CD4-positive, alpha-beta T cell treated with Interleukin-17A for 1 hour (primary cell): ENCODE measurements at regions not wholly inside any gene's neighbourhood (a gene's known extent, or its start where the extent isn't known, plus 50 kb on each side); places are given as distances from the start of the nearest gene placed in this dataset.

Experiments used
- DNase-seq: peaks from one replicate; pipeline ENCODE4 v3.0.0-alpha.2; 2020

DNA sequence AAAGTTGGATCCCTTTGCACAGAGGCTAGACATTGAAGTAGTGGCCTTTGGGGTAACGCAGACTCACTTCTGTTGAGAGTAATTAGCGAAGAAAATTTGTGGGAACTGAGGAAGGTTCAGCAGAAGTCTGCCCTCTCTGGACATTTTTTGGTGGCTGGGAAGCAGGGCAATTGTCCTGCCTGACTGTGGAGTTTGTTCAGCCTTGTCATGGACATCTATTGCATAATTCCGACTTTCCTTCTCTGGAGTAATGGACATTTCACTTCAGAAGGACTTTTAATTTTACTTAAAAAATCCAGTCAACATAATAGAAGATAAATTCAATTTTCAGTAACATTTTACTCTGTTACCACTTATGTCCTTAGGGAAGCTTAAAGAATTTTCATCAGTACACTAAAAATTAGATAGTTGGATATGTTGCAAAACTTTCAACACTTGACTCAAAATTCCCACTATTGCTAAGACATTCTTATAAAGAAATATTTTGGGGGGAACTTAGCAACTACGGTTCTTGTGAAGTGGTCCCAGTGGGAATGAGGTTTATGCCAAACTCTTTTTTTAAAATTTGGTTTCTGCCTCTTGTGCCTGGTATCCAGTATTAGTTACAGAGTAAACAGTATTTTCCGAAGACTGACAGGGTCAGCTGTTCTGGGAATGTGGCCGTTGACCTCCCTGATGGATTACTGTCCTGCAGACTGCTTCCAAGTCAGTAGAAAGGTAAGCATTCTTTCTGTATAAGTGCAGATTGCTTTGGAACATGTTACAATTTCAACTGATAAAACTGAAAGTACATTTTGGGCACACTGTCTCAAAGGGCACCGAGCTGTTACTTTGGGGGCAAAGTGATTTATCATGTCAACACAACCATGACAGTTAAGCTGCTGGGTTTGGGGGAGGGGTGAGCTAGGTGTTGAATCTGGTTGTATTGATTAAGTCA is 100.6 kb upstream of the MLIP start:
- no peak for DNase-seq

DNA sequence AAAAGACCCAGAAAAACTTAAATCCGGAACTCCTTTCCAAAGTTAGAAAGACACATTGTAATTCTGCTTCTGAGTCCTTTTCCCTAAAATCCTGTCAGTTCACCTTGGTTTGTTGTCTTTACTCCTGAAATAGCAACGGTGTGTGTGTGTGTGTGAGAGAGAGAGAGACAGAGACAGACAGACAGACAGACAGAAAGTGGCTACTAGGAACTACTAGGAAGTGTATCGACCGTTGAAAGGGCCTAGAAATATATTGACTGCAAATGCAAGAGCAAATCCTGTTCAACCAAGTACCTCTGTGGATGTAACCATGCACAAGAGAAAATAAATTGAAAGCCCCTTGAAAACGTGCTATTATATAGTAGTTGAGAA is 100.0 kb upstream of the MLIP start:
- no peak for DNase-seq

DNA sequence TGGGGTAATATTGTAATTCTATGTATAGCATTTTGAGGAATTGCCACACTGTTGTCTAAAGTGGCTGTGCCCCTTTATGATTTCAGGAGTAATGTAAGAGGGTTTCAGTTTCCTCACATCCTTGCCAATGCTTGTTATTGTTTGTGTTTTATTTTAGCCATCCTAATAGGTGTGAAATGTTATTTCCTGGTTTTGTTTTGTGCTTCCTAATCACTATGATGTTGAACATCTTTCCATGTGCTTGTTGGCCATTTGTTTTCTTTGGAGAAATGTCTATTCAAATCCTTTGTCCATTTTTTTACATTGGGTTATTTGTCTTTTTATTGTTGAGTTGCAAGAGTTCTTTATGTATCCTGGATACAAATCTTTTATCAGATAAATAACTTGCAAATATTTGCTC is 97.3 kb upstream of the MLIP start:
- DNase-seq: no peak

DNA sequence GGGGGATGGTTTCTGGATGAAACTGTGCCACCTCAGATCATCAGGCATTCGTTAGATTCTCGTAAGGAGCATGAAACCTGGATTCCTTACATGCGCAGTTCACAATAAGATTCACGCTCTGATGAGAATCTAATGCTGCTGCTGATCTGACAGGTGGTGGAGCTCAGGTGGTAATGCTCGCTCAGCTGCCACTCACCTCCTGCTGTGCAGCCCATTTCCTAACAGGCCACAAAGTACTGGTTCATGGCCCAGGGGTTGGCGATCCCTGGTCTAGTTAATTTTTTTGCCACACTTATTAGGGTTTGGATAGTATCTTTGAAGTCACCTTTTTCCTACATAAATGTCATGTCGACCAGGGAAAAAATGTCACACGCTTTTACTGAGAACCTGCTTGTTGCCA is 96.8 kb upstream of the MLIP start:
- DNase-seq: no peak

DNA sequence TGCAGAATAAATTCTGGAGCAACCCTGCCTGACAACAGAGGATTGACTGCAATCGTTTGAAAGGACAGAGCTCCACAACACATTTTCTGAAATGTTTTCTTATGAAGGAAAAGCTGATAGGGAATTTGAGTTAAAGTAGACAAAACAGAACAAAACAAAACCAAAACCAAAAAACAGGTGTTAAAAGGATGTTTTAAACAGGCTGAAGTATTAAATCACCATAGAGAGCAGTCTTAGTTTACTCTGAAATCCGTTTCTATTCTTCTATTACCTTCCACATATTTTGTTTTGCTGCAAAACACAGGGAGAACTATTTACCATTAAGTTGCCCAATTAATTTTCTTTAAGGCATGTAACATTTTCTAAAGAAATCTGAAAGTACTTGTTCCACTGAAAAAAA is 93.4 kb upstream of the MLIP start:
- no peak for DNase-seq

DNA sequence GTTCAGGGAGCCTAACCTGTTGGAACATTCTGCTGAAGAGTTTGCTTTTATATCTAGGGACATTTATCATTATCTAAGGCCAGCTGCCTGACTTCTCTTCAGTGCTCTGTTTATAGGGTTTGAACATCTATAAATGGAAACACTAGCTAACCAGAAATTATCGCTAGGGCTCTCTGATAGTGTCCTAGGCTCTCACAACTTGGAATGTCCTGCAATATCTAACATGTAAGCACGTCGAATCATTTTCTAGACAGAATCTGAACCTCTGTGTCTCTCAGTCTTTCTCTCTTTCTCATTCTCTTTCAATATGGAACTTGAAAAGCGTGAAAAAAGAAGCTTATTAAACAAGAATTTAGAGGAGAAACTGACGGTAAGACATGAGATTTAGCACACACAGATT is 92.5 kb upstream of the MLIP start:
- DNase-seq: no peak

DNA sequence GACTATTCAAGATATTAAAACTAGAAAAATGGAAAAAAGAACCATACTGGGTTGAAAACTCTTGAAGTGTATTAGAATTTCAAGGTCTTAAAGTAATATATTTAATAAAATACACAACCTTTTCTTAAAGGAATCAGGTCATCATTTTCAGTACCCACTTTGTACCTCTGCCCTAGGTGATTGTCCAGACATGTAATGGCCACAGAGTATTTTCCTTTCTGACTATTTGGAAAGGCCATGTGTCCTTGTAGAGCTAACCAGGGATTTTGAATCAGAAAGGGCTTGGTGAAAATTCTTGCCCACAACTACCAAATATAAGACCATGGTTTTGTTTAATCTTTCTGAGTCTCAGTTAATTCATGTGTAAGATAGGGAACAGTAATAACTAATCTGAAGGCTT is 91.4 kb upstream of the MLIP start:
- no peak for DNase-seq

DNA sequence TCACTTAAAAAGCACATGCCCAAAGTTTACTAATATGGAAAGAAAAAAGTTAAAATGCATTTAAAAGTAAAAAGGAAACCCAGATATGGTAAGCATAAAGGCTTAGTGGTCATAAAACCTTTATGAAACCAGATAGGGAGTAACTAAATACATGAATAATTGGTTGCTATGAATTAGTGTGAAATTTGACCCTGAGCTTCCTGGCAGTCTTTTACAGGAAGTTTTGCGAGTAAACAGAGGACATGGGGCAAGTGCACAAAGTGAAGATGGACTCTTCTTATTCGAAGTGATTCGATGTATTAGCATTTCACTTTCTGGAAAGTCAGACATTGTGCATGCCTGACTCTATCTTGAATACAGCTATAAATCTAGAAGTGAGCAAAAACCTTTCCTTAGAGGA is 90.9 kb upstream of the MLIP start:
- DNase-seq: no peak

DNA sequence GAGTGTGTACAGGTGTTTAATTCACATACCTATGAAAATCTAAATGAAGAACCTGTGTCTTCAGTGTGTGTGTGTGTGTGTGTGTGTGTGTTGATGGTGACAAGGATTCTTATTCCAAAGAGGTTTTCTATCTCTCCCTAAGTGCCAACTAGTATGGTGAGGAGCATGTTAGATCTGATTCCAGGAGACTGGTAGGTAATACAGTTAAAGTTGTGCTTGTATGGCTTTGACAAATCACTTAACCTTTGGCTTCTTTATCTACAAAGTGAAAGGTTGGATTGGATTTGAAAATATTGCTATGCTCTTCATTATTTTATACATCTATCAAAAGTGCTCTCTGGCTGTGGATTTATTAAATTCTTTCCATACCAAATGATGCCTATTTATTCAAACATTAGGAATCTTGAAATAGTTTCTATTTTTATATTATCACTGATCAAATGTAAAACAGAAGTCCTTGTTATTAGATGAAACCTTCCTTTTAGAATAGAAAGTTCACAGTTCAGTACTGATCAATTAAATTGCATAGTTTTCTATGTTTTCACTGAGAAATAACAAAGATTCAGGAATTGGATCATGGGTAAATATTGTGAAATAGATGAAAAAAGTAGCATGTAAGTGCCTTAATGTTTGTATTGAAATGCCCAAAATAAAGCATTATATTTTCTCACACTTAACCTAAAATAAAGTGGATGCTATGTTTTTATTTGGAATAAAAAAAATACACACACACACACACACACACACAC is 84.4 kb upstream of the MLIP start:
- DNase-seq: no peak

DNA sequence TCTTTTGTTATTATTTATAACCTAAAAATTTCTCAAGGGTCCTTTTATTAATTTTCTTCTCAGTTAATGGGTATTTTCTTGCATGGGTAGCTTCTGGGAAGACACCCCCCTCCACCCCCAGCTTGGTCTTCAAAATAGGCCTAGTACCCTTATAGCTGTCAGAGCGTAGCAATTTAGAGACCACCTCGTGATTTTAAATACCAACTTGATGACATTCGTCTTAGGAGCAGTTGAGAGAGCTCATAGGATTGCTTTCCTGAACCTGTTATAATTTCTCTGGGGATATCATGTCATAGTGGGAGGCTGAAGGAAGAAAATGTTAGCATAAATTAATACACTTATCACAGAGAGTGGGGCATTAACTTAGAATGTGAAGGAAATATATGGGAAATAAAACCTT is 83.1 kb upstream of the MLIP start:
- no peak for DNase-seq

DNA sequence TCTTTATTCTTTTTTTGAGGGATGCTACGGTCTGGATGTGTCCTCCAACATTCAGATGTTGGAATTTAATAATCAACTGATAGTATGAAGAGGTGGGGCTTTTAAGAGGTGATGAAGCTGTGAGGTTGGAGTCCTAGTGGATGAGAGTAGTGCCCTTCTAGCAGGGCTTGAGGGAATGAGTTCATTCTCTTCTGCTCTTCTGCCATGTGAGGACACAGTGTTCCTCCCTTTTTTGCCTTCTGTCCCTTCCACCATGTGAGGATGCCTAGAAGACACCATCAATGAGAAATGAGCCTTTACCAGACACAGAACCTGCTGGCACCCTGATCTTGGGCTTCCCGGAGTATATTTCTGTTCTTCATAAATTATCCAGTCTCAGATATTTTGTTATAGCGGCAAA is 82.1 kb upstream of the MLIP start:
- DNase-seq: no peak

DNA sequence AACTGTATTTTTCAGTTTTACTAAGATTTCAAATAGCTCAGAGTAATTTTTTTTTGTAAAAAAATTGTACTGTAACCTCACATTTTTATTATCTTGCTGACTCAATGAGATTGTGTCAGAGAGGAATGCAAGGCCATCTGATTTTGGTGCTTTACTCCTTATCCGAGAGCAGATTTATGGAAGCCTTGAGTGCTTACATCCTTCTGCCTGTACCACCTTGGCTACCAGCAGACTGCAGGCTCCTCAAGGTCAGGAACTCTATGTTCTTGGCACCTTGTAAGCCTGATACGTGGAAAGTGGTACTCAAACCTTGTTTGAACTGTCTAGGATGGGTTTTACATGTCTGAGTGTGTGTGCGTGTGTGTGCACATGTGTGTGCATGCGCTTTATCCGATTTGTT is 80.1 kb upstream of the MLIP start:
- no peak for DNase-seq

DNA sequence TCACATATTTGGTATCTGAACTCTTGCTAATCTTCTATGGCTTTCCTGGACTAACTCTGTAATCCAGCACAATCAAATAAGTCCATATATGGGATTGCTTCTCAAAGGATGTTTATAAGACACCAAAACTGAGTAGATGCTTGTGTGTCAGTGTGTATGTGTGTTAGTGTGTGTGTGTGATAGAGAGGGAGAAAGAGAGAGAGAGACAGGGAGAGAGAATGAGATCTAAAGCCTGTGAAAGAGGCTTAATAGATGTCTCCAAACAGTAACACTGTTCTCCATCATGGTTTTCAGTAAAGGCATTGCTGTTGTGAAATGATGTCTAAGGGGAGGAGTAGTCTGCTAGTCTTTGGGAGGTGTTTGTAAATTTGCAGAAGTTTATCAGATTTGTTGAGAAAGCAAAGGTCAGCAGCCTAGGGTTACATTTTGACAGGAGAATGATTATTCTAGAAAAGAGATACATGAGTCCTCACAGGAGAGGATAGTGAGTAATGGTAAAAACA is 73.9 kb upstream of the MLIP start:
- no peak for DNase-seq

DNA sequence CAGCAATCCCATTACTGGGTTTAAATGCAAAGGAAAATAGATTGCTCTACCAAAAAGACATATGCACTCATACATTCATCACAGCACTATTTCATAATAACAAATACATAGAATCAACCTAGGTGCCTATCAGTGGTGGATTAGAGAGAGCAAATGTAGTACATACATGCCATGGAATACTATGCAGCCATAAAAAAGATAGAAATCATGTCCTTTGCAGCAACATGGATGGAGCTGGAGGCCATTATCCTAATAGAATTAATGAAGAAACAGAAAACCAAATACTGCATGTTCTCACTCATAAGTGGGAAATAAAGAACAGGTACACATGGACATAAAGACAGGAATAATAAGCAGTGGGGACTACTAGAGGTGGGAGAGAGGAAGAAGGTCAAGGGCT is 70.7 kb upstream of the MLIP start:
- no peak for DNase-seq

DNA sequence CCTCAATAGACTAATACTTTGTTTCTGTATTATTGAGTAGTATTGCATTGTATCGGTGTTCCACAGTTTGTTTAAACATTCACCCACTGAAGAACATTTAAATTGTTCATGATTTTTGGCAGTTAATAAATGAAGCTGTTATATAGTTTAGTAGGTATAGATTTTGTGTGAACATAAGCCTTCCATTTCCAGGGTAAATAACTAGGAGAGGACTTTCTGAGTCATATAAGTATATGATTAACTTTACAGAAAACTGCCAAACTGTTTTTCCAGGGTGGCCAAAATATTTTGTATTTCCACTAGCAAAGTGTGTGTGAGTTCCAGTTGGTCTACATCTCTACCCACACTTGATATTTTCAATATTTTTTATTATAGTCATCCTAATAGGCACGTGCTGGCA is 70.0 kb upstream of the MLIP start:
- no peak for DNase-seq

DNA sequence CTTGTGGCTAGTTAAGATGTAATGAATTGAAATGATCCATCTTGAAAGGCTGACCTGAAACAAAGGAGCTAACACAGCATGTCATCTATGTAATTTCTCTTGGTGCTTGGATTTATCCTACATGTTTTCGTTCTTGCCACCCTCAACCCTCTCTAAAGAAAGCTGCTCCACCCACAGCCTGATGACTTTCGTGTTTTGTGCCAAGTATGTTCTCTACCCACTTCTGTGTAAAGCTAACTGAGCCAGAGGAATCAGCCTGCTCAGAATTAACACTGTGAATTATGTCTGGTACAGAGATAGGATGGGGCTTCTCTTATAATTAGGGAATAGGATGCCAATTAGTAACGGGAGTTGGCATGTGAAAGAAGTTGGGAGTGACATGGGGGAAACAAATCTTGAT is 67.9 kb upstream of the MLIP start:
- no peak for DNase-seq

DNA sequence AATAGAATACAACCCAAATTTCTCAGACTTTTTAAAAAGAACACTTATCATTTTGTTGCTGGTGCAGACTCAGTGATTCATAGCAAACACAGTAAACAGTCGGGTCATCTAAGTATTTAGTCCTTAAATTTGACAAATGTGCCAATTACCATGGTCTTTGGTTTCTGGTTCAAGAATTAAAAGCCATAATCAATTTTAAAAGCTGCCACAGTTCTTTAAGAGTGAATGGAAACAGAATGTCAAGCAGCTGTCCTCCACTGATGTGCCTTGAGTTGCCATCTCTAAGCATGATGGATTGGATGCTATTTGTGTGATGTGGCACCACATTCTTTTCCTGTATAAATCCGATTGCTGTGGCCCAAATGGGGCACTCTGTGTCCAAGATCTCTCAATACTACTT is 67.2 kb upstream of the MLIP start:
- no peak for DNase-seq

DNA sequence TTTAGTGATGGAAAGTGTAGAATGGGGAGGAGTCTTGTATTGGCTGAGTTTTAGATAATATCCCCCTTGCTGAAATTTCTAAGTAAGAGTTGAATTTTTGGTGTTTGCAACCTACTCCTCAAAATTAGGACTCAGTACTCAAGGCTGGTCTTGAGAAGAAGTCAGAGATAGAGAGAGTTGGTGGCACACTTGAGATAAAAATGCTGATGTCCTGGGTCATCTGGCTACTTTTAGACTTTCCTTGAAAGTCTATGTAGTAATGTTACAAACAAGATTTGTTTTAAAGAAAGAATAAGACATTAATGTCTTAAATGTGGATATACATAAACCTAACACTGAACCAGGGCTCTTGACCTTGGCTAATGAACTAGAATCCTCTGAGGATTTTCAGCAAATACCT is 62.5 kb upstream of the MLIP start:
- no peak for DNase-seq

DNA sequence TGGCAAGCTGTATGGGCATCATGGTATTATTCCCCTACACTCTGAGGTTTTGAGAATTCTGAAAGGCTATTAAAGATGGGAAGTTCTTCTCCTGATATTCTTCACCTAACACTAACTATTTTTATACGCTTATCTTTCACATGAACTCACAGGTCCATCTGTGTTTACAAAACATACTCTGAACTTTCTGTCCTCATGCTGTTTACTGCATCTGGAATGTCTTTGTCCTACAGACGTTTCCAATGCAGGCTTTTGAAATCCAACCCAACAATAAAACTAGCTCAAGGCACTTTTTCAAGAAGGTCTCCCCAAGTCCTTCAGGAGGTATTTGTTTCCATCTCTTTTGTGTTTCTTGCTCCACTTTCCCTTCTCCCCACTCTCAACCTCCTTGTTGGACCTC is 60.5 kb upstream of the MLIP start:
- no peak for DNase-seq

DNA sequence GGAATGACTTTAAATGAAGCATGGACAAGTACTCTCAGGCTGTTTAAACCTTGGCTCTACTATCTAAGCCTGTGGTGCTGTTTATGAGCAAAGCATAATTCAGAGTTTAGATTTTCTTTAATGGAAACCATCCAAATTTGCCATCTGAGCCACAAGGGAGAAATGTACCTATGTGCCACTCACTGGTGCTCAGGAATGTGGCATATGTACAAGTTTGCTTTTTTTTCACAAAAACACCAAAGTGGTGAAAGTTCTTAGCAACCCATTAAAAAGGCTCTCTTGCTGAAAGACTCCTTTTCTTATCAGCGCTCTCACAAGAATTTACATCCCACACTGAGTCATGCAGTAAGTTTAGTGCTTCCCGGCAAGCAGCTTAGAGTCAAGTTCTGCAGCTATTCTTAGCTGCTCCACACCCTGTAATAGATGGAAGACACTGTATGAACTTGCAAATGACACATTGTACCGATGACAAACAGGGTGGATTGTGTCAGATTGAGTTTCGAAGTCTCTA is 57.3 kb upstream of the MLIP start:
- no peak for DNase-seq

DNA sequence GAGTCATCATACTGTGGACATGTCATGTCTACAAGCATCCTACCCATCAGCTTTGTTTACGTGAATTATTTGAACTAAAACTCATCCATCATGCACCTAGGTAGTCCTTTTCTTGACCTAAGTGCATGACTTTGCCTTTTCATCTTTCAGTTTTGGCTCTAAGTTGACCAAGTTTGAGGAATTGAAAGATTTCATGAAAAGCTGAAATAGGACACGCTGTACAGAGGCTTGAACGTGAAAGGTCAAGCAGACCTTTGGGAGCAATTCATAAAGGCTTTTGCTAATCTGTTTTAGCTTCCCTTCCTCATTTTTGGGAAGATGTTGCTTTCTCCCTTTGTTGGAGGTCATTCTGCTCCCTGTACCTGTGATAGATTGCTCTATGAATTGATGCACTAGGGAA is 55.1 kb upstream of the MLIP start:
- DNase-seq: no peak

DNA sequence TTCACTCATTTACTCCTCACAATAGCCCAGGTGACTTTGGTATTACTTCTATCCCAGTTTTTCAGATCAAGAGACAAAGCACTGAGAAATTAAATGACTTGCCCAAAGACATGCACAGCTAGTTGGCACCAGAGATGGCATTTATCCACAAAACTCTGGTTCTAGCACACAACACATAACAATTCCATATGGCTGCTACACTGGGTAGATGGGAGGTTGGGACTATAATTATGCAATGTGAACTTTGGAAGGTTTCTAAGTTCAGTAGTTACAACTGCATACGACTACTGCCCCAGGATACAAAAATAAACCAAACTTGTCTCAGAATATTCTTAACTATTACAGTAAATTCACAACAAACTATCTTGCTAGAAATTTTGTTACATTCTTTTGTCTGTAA is 54.2 kb upstream of the MLIP start:
- DNase-seq: no peak

DNA sequence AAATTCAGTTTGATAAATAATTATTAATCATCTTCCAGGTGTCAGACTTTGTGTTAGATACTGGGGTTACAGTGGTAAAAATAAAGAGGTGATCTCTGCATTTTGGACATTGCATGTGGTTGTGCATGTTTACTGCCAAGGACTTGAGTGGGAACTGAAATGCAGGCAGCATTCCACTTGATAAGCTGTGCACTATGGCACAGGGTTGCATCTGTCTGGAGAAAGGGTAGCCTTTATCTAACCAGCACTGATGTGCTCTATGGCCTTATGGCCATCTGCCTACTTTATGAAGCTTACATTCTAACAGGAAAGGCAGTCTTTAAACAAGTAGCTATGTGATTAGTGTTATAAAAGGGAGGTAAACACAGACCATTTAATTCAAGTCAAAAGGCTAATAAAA is 53.0 kb upstream of the MLIP start:
- no peak for DNase-seq

DNA sequence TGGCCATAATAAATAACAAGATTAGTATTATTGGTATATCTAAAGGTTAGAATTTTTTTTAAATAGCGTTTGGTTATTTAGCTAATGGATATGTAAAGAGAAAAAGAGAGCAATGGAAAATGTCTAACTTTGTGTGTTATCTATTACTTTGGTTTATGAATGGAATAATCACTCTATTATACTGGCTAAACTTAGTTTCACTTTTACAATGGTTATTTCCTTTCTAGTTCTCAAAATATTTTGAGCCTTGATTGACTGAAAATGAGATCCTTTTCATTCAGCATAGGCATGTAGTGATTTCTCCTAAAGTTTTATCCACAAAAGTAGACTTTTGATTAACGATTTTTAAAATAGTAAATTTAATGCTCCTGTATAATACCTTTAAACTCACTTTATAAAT is 51.6 kb upstream of the MLIP start:
- DNase-seq: no peak
